ENCODE measurements at regions not wholly inside any gene's neighbourhood (a gene's known extent, or its start where the extent isn't known, plus 50 kb on each side); places are given as distances from the start of the nearest gene placed in this dataset.

DNA sequence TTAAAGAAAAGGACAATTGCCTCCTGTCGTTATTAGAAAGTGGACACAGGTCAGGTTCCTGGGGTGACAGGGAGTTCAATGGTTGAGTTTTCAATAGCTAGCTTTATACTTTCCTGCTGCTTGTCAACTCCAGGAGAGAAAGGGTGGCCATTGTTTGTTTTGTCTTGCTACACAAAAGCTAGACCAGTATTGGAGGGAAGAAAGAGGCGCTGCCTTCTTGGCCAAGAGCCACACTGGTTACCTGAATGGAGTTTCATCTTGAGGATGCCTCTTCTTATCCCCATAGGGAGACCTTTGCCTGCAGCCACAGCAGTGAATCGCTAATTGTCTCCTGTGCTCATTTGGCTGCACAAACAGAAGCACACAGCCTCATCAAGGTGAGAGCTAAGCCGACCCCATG, 279.4 kb upstream of the GRIA1 start:
- TF ChIP-seq ZNF274 (CRISPR knock-in tag; IDR thresholded peaks at IDR 0.05) (no peak), SP1 (IDR thresholded peaks at IDR 0.05) (no peak), SP1 (CRISPR knock-in tag; IDR thresholded peaks at IDR 0.05) (no peak), NPAS2 (CRISPR knock-in tag; IDR thresholded peaks at IDR 0.05; ENCODE audit: borderline replicate concordance) (no peak), CREB1 (IDR thresholded peaks at IDR 0.05) (no peak), CREB1 (CRISPR knock-in tag; IDR thresholded peaks at IDR 0.05) (no peak)
- TF ChIP-seq, protein P1, sequence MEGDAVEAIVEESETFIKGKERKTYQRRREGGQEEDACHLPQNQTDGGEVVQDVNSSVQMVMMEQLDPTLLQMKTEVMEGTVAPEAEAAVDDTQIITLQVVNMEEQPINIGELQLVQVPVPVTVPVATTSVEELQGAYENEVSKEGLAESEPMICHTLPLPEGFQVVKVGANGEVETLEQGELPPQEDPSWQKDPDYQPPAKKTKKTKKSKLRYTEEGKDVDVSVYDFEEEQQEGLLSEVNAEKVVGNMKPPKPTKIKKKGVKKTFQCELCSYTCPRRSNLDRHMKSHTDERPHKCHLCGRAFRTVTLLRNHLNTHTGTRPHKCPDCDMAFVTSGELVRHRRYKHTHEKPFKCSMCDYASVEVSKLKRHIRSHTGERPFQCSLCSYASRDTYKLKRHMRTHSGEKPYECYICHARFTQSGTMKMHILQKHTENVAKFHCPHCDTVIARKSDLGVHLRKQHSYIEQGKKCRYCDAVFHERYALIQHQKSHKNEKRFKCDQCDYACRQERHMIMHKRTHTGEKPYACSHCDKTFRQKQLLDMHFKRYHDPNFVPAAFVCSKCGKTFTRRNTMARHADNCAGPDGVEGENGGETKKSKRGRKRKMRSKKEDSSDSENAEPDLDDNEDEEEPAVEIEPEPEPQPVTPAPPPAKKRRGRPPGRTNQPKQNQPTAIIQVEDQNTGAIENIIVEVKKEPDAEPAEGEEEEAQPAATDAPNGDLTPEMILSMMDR (CRISPR knock-in tag; IDR thresholded peaks at IDR 0.05): no peak
